ENCODE measurements at regions not wholly inside any gene's neighbourhood (a gene's known extent, or its start where the extent isn't known, plus 50 kb on each side); places are given as distances from the start of the nearest gene placed in this dataset.

DNA sequence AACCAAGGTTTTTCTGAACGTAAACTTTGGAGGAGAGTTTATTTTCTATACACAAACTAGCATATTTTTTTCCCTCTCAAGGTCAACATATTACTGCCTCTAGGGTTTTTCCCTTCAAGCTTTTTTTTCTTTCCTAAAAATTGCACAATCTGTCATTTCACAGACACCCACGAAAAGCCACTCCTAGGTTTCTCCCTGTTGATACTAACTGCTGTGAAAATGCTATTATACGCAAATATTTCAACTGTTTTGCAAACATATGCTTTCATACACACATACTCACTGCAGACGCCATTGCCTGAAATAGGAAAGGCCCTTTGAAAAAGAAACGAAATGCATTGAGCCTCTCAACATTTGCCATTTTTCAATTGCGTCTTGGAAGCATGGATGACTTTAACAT lies 333.0 kb downstream of the CD83 start:
- no TSS peak for BruUV-seq (replicated peaks)
- POLR2A ChIA-PET = no interaction called here
- Histone ChIP-seq H3K9me3 (ENCODE audit: low read length) (peaks cover 13% of the 10 kb centered on the region; the same call in 1 of the 2 replicates), H3K27ac (ENCODE audit: low read depth, low read length, poor library complexity, severe bottlenecking) (no peak overlapping the region), H2AFZ (ENCODE audit: low read length) (no peak overlapping the region), H4K20me1 (ENCODE audit: insufficient read depth, low read length) (no peaks in the 10 kb centered on the region), H3K79me2 (ENCODE audit: insufficient read depth, low read depth, low read length) (no peaks in the 10 kb centered on the region), H3K4me3 (ENCODE audit: low read depth, low read length, poor library complexity, severe bottlenecking) (no peak overlapping the region), H3K4me2 (ENCODE audit: low read length) (no peak overlapping the region), H3K9me2 (ENCODE audit: insufficient read depth, low read length) (no peaks in the 10 kb centered on the region), H3K4me1 (ENCODE audit: insufficient read depth, low read length, poor library complexity, severe bottlenecking) (peaks cover 4% of the 10 kb centered on the region), H3K36me3 (ENCODE audit: insufficient read depth, low read length) (no peaks in the 10 kb centered on the region)
- TF ChIP-seq EZH2phosphoT487 (IDR thresholded peaks at IDR 0.05; ENCODE audit: borderline replicate concordance, low read depth, low read length) = no peak
- TF ChIP-seq, protein P1, sequence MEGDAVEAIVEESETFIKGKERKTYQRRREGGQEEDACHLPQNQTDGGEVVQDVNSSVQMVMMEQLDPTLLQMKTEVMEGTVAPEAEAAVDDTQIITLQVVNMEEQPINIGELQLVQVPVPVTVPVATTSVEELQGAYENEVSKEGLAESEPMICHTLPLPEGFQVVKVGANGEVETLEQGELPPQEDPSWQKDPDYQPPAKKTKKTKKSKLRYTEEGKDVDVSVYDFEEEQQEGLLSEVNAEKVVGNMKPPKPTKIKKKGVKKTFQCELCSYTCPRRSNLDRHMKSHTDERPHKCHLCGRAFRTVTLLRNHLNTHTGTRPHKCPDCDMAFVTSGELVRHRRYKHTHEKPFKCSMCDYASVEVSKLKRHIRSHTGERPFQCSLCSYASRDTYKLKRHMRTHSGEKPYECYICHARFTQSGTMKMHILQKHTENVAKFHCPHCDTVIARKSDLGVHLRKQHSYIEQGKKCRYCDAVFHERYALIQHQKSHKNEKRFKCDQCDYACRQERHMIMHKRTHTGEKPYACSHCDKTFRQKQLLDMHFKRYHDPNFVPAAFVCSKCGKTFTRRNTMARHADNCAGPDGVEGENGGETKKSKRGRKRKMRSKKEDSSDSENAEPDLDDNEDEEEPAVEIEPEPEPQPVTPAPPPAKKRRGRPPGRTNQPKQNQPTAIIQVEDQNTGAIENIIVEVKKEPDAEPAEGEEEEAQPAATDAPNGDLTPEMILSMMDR (conservative IDR thresholded peaks at IDR 0.05; ENCODE audit: low read length) = no peak
- intact Hi-C loops (cut with micrococcal nuclease; ENCODE audit: unreplicated experiment) = no loop called here
- no peak for DNase-seq (ENCODE audit: low spot score)
- CTCF ChIA-PET (ENCODE audit: unreplicated experiment) = no interaction called here

DNA sequence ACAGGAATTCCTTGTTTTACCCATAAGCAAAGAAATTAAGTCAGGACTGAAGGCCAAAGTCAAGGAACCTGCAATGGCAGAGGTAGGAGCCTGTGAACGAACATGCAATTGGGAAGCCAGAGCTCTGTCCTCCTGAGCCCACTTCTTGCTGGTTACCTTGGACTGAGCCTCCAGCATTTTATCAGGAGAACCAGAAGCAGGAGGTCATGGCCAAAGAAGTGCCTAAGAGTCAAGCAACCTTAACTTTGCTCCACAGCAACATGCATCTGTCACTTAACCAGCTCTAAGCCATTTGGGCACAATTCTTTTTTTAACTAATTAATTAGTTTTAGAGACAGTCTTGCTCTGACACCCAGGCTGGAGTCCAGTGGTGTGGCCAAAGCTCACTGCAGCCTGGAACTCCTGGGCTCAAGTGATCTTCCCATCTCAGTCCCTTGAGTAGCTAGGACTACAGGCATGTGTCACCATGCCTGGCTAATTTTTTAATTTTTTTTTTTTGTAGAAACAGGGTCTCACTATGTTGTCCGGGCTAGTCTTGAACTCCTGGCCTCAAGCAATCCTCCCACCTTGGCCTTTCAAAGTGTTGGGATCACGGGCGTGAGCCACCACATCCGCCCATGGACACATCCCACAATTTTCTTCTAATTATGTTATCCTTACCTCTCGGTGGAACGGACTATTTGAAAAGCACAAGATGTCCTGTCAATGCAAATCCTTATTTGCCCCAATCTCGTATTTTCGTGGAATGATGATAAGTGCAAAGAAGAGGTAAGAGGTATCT lies 334.2 kb downstream of the CD83 start:
- H3K9me3 ChIP-seq (ENCODE audit: low read length) = peaks cover 13% of the 10 kb centered on the region; the same call in 1 of the 2 replicates
- DNase-seq (ENCODE audit: low spot score) = no peak
- intact Hi-C loops (cut with micrococcal nuclease; ENCODE audit: unreplicated experiment) = no loop called here
- H3K4me2 ChIP-seq (ENCODE audit: low read length) = no peak overlapping the region
- peaks cover 4% of the 10 kb centered on the region for H3K4me1 ChIP-seq (ENCODE audit: insufficient read depth, low read length, poor library complexity, severe bottlenecking)
- H3K9me2 ChIP-seq (ENCODE audit: insufficient read depth, low read length) = no peaks in the 10 kb centered on the region
- no peaks in the 10 kb centered on the region for H3K36me3 ChIP-seq (ENCODE audit: insufficient read depth, low read length)
- TF ChIP-seq, protein P1 (conservative IDR thresholded peaks at IDR 0.05; ENCODE audit: low read length) = no peak
- TF ChIP-seq EZH2phosphoT487 (IDR thresholded peaks at IDR 0.05; ENCODE audit: borderline replicate concordance, low read depth, low read length) = no peak
- no peaks in the 10 kb centered on the region for H4K20me1 ChIP-seq (ENCODE audit: insufficient read depth, low read length)
- ChIA-PET CTCF (ENCODE audit: unreplicated experiment) (interaction anchor here (0.5 kb wide), 1 partner anchor 90 kb away, joined by 3 read pairs; no protein-coding TSS in a partner anchor), POLR2A (no interaction called here)
- no peak overlapping the region for H2AFZ ChIP-seq (ENCODE audit: low read length)
- BruUV-seq (replicated peaks) = no TSS peak
- no peak overlapping the region for H3K27ac ChIP-seq (ENCODE audit: low read depth, low read length, poor library complexity, severe bottlenecking)
- no peak overlapping the region for H3K4me3 ChIP-seq (ENCODE audit: low read depth, low read length, poor library complexity, severe bottlenecking)
- H3K79me2 ChIP-seq (ENCODE audit: insufficient read depth, low read depth, low read length) = no peaks in the 10 kb centered on the region
